ENCODE measurements at regions not wholly inside any gene's neighbourhood (a gene's known extent, or its start where the extent isn't known, plus 50 kb on each side); places are given as distances from the start of the nearest gene placed in this dataset.

GRCh38 chr5:56641635-56642260 lies 173.6 kb upstream of the MAP3K1 start:
- no peak overlapping the region for H3K4me2 ChIP-seq (ENCODE audit: low read depth, low read length)
- no peaks in the 10 kb centered on the region for H3K9me3 ChIP-seq (ENCODE audit: low read length)
- no peaks in the 10 kb centered on the region for H3K27me3 ChIP-seq (ENCODE audit: control insufficient read depth in 1 of 2, insufficient read depth in 2 of 2, low read length in 2 of 2)
- ATAC-seq = no peak
- BruUV-seq (replicated peaks) = no TSS peak
- CTCF ChIA-PET (ENCODE audit: low intra/inter-chr PET ratio, low total read pairs) = no interaction called here
- H2AFZ ChIP-seq (ENCODE audit: low read length) = no peak overlapping the region
- no peak for DNase-seq (ENCODE audit: low spot score)
- no peak overlapping the region for H3K4me3 ChIP-seq (replicated peaks in 1 of 3; ENCODE audit: insufficient read depth in 1 of 3, low read depth in 2 of 3, low read length in 3 of 3)
- FAIRE-seq = no peak
- no peaks in the 10 kb centered on the region for H4K20me1 ChIP-seq (ENCODE audit: insufficient read depth, low read length)
- H3K36me3 ChIP-seq (replicated peaks in 1 of 2; ENCODE audit: control insufficient read depth in 1 of 2, insufficient read depth in 2 of 2, low read length in 2 of 2) = no peaks in the 10 kb centered on the region
- H3K79me2 ChIP-seq (ENCODE audit: insufficient read depth, low read length) = no peaks in the 10 kb centered on the region
- H3K27ac ChIP-seq (ENCODE audit: extremely low read length, insufficient read depth, low read length) = no peak overlapping the region
- peaks cover 50% of the 10 kb centered on the region for H3K4me1 ChIP-seq (ENCODE audit: insufficient read depth, low read length)
- POLR2A ChIA-PET = no interaction called here
- intact Hi-C loops (cut with micrococcal nuclease; ENCODE audit: unreplicated experiment) = no loop called here
- no peak overlapping the region for H3K9ac ChIP-seq (ENCODE audit: insufficient read depth, low read depth, low read length)
- TF ChIP-seq PPARG (CRISPR knock-in tag; conservative IDR thresholded peaks at IDR 0.05) (no peak), NFYC (CRISPR knock-in tag; IDR thresholded peaks at IDR 0.05) (no peak), PRDM10 (CRISPR knock-in tag; IDR thresholded peaks at IDR 0.05; ENCODE audit: low read depth) (no peak)
- in situ Hi-C loops (cut with HindIII; ENCODE audit: extremely low pct_ligation_motif_present, low pct_unique_long_range_greater_than_20kb) = no loop called here
- 75% methylated on average over 8 of the region's 8 CpGs for WGBS (ENCODE audit: low lambda C conversion rate)

DNA sequence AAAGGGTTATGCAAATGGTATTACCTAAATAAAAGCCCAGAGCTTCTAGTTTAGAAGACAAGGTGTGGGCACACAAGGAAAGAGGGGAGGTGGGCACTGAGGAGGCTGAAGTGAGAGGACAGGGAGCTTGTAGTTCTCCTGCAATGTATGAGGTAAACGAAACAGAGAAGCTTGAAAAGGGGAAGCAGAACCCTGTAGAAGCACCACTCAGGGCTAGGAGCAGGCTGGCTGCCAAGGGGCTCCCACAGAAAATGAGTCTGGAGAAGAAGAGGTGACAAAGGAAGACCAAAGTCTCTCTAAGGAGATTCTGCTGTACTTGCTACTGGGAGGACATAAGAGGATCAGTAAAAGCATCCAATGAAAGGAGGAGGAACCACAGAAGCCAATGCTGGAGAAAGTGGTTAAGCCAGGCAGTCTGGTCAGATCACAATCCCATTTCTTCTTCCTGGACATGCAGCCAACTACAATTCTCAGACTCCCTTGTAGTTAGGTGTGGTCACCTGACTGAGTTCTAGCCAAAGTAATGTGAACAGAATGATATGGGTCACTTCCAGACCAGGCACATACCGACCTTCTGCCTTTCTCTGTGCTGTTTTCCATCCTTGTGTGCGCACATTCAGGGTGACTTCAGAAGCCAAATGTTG lies 174.5 kb upstream of the MAP3K1 start:
- no peak overlapping the region for H3K9ac ChIP-seq (ENCODE audit: insufficient read depth, low read depth, low read length)
- no TSS peak for BruUV-seq (replicated peaks)
- 89% methylated on average over 3 of the region's 3 CpGs for WGBS (ENCODE audit: low lambda C conversion rate)
- CTCF ChIA-PET (ENCODE audit: low intra/inter-chr PET ratio, low total read pairs) = no interaction called here
- no peak overlapping the region for H3K4me2 ChIP-seq (ENCODE audit: low read depth, low read length)
- ATAC-seq = no peak
- H3K9me3 ChIP-seq (ENCODE audit: low read length) = no peaks in the 10 kb centered on the region
- H3K27me3 ChIP-seq (ENCODE audit: control insufficient read depth in 1 of 2, insufficient read depth in 2 of 2, low read length in 2 of 2) = no peaks in the 10 kb centered on the region
- no peaks in the 10 kb centered on the region for H3K36me3 ChIP-seq (replicated peaks in 1 of 2; ENCODE audit: control insufficient read depth in 1 of 2, insufficient read depth in 2 of 2, low read length in 2 of 2)
- H2AFZ ChIP-seq (ENCODE audit: low read length) = no peak overlapping the region
- H3K79me2 ChIP-seq (ENCODE audit: insufficient read depth, low read length) = no peaks in the 10 kb centered on the region
- no peak for FAIRE-seq
- H3K4me1 ChIP-seq (ENCODE audit: insufficient read depth, low read length) = peaks cover 59% of the 10 kb centered on the region
- H3K4me3 ChIP-seq (replicated peaks in 1 of 3; ENCODE audit: insufficient read depth in 1 of 3, low read depth in 2 of 3, low read length in 3 of 3) = no peak overlapping the region
- H3K27ac ChIP-seq (ENCODE audit: extremely low read length, insufficient read depth, low read length) = no peak overlapping the region
- POLR2A ChIA-PET = no interaction called here
- intact Hi-C loops (cut with micrococcal nuclease; ENCODE audit: unreplicated experiment) (no loop called here), in situ Hi-C loops (cut with HindIII; ENCODE audit: extremely low pct_ligation_motif_present, low pct_unique_long_range_greater_than_20kb) (no loop called here)
- H4K20me1 ChIP-seq (ENCODE audit: insufficient read depth, low read length) = no peaks in the 10 kb centered on the region
- no peak for DNase-seq (ENCODE audit: low spot score)
- TF ChIP-seq DNMT1 (CRISPR knock-in tag; IDR thresholded peaks at IDR 0.05) (no peak), POLR2AphosphoS2 (IDR thresholded peaks at IDR 0.05; ENCODE audit: low read depth, low read length) (no peak), RARG (CRISPR knock-in tag; IDR thresholded peaks at IDR 0.05; ENCODE audit: low read depth) (no peak), ZNF382 (CRISPR knock-in tag; IDR thresholded peaks at IDR 0.05; ENCODE audit: borderline replicate concordance) (no peak), ATM (IDR thresholded peaks at IDR 0.05; ENCODE audit: borderline replicate concordance) (no peak), CENPX (CRISPR knock-in tag; IDR thresholded peaks at IDR 0.05) (no peak), ZNF562 (CRISPR knock-in tag; IDR thresholded peaks at IDR 0.05; ENCODE audit: borderline replicate concordance) (no peak), JARID2 (CRISPR knock-in tag; IDR thresholded peaks at IDR 0.05; ENCODE audit: insufficient replicate concordance) (no peak)
- TF ChIP-seq, protein P1, sequence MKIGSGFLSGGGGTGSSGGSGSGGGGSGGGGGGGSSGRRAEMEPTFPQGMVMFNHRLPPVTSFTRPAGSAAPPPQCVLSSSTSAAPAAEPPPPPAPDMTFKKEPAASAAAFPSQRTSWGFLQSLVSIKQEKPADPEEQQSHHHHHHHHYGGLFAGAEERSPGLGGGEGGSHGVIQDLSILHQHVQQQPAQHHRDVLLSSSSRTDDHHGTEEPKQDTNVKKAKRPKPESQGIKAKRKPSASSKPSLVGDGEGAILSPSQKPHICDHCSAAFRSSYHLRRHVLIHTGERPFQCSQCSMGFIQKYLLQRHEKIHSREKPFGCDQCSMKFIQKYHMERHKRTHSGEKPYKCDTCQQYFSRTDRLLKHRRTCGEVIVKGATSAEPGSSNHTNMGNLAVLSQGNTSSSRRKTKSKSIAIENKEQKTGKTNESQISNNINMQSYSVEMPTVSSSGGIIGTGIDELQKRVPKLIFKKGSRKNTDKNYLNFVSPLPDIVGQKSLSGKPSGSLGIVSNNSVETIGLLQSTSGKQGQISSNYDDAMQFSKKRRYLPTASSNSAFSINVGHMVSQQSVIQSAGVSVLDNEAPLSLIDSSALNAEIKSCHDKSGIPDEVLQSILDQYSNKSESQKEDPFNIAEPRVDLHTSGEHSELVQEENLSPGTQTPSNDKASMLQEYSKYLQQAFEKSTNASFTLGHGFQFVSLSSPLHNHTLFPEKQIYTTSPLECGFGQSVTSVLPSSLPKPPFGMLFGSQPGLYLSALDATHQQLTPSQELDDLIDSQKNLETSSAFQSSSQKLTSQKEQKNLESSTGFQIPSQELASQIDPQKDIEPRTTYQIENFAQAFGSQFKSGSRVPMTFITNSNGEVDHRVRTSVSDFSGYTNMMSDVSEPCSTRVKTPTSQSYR (CRISPR knock-in tag; IDR thresholded peaks at IDR 0.05; ENCODE audit: borderline replicate concordance) = no peak

Data from HepG2 (cell line).